ENCODE measurements at regions not wholly inside any gene's neighbourhood (a gene's known extent, or its start where the extent isn't known, plus 50 kb on each side); places are given as distances from the start of the nearest gene placed in this dataset.

DNA sequence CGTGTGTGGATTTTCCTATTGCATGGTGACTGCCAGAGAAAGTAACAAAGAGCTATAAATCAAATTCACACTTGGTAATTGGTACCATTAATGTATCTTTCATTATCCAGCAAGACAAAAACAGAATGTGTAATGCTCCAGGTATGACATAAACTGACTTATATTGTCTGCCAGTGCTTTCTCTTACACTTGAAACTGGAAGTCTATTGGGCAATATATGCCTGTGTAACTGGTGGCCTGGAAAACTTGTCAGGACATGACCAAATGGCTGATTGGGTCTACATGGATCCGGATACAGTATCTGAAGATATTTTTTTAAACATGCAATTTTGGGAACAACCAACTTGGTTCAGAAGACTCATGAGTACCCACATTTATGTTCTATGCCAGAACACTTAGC is 174.6 kb upstream of the ARHGAP42 start:
- TF ChIP-seq POLR2A (IDR thresholded peaks at IDR 0.05) = no peak
- TF ChIP-seq, protein P1, sequence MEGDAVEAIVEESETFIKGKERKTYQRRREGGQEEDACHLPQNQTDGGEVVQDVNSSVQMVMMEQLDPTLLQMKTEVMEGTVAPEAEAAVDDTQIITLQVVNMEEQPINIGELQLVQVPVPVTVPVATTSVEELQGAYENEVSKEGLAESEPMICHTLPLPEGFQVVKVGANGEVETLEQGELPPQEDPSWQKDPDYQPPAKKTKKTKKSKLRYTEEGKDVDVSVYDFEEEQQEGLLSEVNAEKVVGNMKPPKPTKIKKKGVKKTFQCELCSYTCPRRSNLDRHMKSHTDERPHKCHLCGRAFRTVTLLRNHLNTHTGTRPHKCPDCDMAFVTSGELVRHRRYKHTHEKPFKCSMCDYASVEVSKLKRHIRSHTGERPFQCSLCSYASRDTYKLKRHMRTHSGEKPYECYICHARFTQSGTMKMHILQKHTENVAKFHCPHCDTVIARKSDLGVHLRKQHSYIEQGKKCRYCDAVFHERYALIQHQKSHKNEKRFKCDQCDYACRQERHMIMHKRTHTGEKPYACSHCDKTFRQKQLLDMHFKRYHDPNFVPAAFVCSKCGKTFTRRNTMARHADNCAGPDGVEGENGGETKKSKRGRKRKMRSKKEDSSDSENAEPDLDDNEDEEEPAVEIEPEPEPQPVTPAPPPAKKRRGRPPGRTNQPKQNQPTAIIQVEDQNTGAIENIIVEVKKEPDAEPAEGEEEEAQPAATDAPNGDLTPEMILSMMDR (IDR thresholded peaks at IDR 0.05) = no peak

Data from esophagus squamous epithelium (tissue), 4 donors.